Fibroblast of mammary gland (primary cell): ENCODE measurements at regions not wholly inside any gene's neighbourhood (a gene's known extent, or its start where the extent isn't known, plus 50 kb on each side); places are given as distances from the start of the nearest gene placed in this dataset.

Experiments used
- DNase-seq: peaks from one replicate; pipeline ENCODE4 v3.0.0-alpha.2; 2010; ENCODE audit warnings: low read depth
- H3K4me3 ChIP-seq: 2 replicates; pipeline ENCODE4 v1.5.1; 2011; ENCODE audit warnings: low read depth, mild to moderate bottlenecking, low read length, moderate library complexity; ENCODE audit not compliant: control insufficient read depth
- TF ChIP-seq, protein P1 (sequence below): conservative IDR thresholded peaks from 2 replicates; pipeline ENCODE4 v1.5.1; 2011; ENCODE audit warnings: low read depth, low read length, inconsistent platforms; ENCODE audit not compliant: control insufficient read depth, insufficient read depth

DNA sequence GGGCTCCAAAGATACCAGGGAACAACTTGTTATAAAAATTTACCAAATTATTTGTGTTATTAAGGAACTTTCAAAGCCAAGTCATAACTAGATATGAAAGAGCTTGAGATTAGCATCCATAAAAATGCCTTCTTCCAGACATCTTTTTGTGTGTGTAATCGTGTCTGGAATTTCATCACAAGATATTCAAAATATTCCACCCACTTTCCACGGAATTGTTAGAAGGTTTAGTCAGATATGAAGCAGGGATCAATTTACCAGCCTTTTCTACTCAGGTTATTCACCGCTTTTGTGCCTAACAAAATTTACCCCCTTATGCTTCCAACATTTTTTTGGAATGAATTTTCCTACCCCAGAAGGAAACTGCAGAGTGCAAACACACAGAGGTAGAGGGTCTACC, 130.2 kb upstream of the ACVR2A start:
- DNase-seq: no peak
- TF ChIP-seq, protein P1, sequence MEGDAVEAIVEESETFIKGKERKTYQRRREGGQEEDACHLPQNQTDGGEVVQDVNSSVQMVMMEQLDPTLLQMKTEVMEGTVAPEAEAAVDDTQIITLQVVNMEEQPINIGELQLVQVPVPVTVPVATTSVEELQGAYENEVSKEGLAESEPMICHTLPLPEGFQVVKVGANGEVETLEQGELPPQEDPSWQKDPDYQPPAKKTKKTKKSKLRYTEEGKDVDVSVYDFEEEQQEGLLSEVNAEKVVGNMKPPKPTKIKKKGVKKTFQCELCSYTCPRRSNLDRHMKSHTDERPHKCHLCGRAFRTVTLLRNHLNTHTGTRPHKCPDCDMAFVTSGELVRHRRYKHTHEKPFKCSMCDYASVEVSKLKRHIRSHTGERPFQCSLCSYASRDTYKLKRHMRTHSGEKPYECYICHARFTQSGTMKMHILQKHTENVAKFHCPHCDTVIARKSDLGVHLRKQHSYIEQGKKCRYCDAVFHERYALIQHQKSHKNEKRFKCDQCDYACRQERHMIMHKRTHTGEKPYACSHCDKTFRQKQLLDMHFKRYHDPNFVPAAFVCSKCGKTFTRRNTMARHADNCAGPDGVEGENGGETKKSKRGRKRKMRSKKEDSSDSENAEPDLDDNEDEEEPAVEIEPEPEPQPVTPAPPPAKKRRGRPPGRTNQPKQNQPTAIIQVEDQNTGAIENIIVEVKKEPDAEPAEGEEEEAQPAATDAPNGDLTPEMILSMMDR: no peak
- H3K4me3 ChIP-seq: no peak overlapping the region

DNA sequence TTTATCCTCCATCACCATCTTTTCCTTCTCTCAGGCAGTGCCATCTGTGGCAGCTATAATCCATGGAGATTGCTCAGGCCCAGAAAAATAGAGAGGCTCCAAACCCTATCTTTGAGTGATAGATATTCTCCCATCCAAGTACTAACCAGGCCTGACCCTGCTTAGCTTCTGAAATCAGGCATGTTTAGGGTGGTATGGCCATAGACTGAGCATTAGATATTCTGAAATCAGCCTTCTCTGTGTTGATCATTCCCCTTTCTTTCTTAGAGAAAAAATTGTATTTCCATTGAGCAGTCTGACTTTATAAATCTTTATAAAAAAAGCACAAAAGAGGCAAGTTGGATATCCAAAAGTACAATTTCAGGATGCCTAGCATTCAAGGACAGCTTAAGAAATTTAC, 131.5 kb upstream of the ACVR2A start:
- TF ChIP-seq, protein P1: no peak

DNA sequence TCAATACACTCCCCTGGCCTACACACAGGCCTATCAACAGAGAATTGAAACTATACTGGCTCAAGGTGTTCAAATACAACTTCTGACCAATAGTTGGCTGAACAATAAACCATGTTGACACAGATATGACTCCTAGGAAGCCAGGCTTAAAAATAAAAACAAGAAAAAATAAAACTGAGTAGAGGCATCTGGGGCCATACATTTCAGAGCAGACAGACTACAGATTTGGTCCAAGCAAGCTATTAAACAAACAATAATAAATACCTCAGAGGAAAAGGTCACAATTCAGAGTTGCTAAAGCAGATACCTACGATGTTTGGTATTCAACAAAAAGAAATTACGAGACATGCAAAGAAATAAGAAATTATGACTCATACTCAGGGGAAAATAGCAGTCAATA, 132.8 kb upstream of the ACVR2A start:
- no peak for DNase-seq
- TF ChIP-seq, protein P1: no peak
- no peak overlapping the region for H3K4me3 ChIP-seq

More for the DNA sequence above, 131.5 kb upstream of the ACVR2A start:
- H3K4me3 ChIP-seq: no peak overlapping the region
- DNase-seq: no peak

DNA sequence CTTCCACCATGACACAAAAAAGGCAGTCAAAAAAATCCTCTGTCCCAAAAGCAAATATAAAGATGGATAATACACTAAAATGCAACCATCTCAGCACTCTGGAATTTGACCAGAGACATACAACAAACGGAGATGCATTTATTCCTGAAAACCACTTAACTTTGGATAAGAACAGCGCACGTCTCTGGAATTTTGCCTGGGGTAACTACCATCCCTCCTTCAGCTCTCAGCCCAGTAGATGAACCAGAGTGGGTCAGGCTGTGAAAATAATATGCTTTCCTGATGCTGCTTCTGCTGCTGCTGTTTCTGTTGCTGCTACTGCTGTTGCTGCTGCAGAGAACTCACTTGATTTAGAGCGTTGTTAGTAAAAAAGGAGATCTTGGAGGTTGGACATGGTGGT, 133.8 kb upstream of the ACVR2A start:
- TF ChIP-seq, protein P1: no peak
- H3K4me3 ChIP-seq: no peak overlapping the region
- no peak for DNase-seq

DNA sequence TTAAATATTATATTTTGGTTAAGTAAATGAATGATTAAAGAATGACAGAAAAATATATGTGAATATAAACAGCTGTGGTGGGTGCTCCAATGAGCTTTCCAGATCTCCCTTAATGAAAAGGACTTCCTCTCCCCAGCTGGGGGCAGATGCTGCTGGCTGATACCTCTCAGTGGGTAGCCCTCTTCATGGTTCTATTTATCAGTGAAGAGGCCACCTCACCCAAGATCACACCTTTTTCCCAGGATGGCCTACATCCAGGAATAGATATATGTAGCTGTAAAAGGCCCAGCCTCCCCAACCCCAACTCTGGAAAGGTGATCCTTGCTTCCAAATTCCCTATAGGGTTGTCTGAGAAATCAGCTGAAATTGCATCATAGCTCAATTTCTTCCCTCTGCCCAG, 135.2 kb upstream of the ACVR2A start:
- TF ChIP-seq, protein P1: no peak
- no peak for DNase-seq
- no peak overlapping the region for H3K4me3 ChIP-seq

DNA sequence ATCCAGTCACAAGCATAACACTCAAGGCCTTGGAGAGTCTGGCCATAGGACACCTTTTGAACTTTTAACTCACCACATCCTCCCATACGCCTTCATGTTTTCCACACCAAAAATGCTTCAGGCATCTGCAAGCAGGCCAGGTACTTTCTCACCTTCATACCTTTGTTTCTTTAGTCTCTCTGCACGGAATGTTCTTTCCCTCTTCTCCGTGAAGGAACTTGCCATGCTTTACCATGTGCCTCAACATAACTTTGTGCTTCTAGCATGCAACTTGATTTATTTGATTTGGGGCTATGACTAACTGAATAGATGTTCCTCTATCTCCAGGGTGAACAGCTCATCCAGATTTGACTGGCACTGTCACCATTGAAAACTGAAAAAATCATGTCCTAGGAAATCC, 141.7 kb upstream of the ACVR2A start:
- H3K4me3 ChIP-seq: no peak overlapping the region
- TF ChIP-seq, protein P1: no peak
- DNase-seq: no peak

DNA sequence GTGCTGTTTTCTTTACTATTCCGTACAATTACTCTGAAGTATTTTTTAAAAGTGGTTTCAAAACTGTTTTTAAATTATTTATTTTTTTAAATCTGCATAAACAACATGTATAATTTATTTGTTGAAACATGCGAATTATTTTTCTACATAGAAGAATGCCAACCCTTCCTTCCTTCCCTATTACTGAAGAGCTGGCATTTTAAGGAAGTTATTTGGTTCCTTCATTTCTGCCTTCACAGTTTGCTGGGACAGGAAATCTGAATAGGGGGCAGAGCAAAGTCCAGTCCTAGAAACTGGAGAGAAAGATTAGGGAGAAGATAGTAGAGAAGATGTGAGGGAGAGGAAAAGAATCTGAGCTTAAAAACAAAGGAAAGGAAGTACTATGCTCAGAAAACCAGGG, 146.7 kb upstream of the ACVR2A start:
- DNase-seq: no peak
- TF ChIP-seq, protein P1: no peak
- no peak overlapping the region for H3K4me3 ChIP-seq
